H1 (cell line): ENCODE measurements at regions not wholly inside any gene's neighbourhood (a gene's known extent, or its start where the extent isn't known, plus 50 kb on each side); places are given as distances from the start of the nearest gene placed in this dataset.

ENCODE experiments used
- CBX8 ChIP-seq: fragments of 300-800, 300-1000 bp; sonication (generic); IDR thresholded peaks from 2 replicates; pipeline ENCODE4 v1.7.1; 2016; ENCODE audit warnings: low read depth, low read length, borderline replicate concordance
- EZH2 ChIP-seq: fragments of 200-600 bp; sonication (generic); IDR thresholded peaks from 2 replicates; pipeline ENCODE4 v1.7.1; 2012; ENCODE audit warnings: low read depth, mild to moderate bottlenecking, moderate library complexity, low read length, inconsistent platforms; ENCODE audit not compliant: severe bottlenecking
- POLR2AphosphoS5 ChIP-seq: IDR thresholded peaks from 2 replicates; pipeline ENCODE4 v1.6.1; 2011; ENCODE audit warnings: low read depth, low read length
- SP4 ChIP-seq: IDR thresholded peaks from 2 replicates; pipeline ENCODE4 v1.6.1; 2012; ENCODE audit warnings: low read length, inconsistent platforms
- TAF7 ChIP-seq: optimal IDR thresholded peaks from 2 replicates; pipeline ENCODE3; 2011; ENCODE audit warnings: low read depth, mild to moderate bottlenecking, inconsistent platforms, low read length, moderate library complexity, borderline replicate concordance
- TBP ChIP-seq: IDR thresholded peaks from 2 replicates; pipeline ENCODE4 v1.6.1; 2011; ENCODE audit warnings: low read depth, low read length, improper control_type of control experiment
- TF ChIP-seq, protein P1 (sequence below), 3 experiments: IDR thresholded peaks; 1 replicate in 2 of 3; 2 replicates in 1 of 3; pipeline versions ENCODE4 v1.5.1 to v1.6.1; 2011; ENCODE audit warnings: low read length in 3 of 3, mild to moderate bottlenecking in 3 of 3, inconsistent platforms in 2 of 3, low read depth in 1 of 3, moderate library complexity in 1 of 3; ENCODE audit not compliant: insufficient read depth in 1 of 3; ENCODE audit errors: control extremely low read depth in 1 of 3
- TF ChIP-seq, protein P2 (sequence below): IDR thresholded peaks from 2 replicates; pipeline ENCODE4 v1.6.1; 2012; ENCODE audit warnings: inconsistent platforms

DNA sequence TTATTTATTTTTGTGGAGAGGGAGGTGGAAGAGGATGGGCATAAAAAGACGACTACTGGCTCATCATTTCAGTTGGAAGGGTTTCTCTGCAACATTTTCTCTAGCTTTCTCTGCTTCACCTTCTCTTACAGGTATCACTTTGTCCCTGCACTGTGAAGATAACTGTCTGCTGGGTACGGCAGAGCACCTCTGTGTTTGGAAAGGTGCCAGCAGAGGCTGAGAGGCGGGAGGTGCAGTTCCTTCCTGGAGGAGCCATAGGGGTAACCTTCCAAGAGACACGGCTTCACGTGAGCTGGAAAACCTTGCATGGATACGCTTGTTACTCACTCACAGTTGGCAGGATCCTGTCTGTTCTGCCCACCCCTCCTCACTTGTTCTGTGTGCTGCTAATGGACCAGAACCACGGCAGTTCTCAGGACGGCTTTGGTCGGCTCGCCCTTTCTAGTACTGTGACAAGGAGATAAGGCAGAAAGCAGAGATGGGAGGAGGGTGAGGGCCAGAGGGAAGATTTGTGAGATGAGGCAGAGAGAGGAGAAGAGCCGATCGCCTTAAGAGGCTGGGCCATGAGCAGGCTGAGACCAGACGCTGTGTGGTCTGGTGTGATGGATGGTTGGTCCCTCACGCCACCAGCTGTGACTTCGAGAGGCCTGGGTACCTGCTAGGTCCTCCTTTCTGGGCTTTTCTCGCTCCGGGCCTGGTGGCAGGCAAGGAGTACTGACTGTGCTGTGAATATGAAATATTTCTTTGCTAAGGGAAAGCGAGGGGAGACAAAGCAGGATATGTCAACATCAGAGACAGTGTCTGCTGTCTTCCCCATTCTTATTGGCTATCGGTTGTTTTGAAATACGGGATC is 66.8 kb downstream of the MRPL57 start:
- TF ChIP-seq, protein P1, sequence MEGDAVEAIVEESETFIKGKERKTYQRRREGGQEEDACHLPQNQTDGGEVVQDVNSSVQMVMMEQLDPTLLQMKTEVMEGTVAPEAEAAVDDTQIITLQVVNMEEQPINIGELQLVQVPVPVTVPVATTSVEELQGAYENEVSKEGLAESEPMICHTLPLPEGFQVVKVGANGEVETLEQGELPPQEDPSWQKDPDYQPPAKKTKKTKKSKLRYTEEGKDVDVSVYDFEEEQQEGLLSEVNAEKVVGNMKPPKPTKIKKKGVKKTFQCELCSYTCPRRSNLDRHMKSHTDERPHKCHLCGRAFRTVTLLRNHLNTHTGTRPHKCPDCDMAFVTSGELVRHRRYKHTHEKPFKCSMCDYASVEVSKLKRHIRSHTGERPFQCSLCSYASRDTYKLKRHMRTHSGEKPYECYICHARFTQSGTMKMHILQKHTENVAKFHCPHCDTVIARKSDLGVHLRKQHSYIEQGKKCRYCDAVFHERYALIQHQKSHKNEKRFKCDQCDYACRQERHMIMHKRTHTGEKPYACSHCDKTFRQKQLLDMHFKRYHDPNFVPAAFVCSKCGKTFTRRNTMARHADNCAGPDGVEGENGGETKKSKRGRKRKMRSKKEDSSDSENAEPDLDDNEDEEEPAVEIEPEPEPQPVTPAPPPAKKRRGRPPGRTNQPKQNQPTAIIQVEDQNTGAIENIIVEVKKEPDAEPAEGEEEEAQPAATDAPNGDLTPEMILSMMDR (IDR thresholded peaks at IDR 0.05; ENCODE audit: control extremely low read depth in 1 of 3, insufficient read depth in 1 of 3, low read depth in 1 of 3, low read length in 3 of 3): no peak
- TF ChIP-seq CBX8: no peak
- TF ChIP-seq EZH2: no peak
- TF ChIP-seq POLR2AphosphoS5: no peak
- TF ChIP-seq TBP: no peak
- TF ChIP-seq TAF7: no peak
- no peak for TF ChIP-seq SP4
- TF ChIP-seq, protein P2, sequence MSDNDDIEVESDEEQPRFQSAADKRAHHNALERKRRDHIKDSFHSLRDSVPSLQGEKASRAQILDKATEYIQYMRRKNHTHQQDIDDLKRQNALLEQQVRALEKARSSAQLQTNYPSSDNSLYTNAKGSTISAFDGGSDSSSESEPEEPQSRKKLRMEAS: no peak
